HAP-1 (cell line): ENCODE measurements at regions not wholly inside any gene's neighbourhood (a gene's known extent, or its start where the extent isn't known, plus 50 kb on each side); places are given as distances from the start of the nearest gene placed in this dataset.

Source experiments
- DNase-seq, 2 experiments: peaks; one replicate each; pipeline ENCODE4 v3.0.0-alpha.2; 2016 to 2020; ENCODE audit warnings: low spot score in 2 of 2
- H3K27me3 ChIP-seq: fragments of 250-450 bp; sonication (Bioruptor Pico); 2 replicates; pipeline ENCODE4 v1.5.1; 2020; ENCODE audit warnings: low read depth, mild to moderate bottlenecking, moderate library complexity
- H3K36me3 ChIP-seq: fragments of 250-450 bp; sonication (Bioruptor Pico); replicated peaks from 2 replicates; pipeline ENCODE4 v1.5.1; 2020; ENCODE audit warnings: mild to moderate bottlenecking
- H3K4me1 ChIP-seq: fragments of 250-450 bp; sonication (Bioruptor Pico); 2 replicates; pipeline ENCODE4 v1.5.1; 2020; ENCODE audit warnings: mild to moderate bottlenecking
- H3K4me3 ChIP-seq: fragments of 250-450 bp; sonication (Bioruptor Pico); 2 replicates; pipeline ENCODE4 v1.5.1; 2020; ENCODE audit warnings: mild to moderate bottlenecking, moderate library complexity
- H3K9me3 ChIP-seq: fragments of 250-450 bp; sonication (Bioruptor Pico); 2 replicates; pipeline ENCODE4 v1.5.1; 2020; ENCODE audit warnings: mild to moderate bottlenecking, moderate library complexity
- in situ Hi-C: fragments of 300-500 bp; cut with MboI; formaldehyde crosslinking; loops from 3 replicates; pipeline ENCODE4 v1.14.3; 2020; ENCODE audit warnings: low sequenced_read_pairs, inconsistent platforms, mixed read lengths

DNA sequence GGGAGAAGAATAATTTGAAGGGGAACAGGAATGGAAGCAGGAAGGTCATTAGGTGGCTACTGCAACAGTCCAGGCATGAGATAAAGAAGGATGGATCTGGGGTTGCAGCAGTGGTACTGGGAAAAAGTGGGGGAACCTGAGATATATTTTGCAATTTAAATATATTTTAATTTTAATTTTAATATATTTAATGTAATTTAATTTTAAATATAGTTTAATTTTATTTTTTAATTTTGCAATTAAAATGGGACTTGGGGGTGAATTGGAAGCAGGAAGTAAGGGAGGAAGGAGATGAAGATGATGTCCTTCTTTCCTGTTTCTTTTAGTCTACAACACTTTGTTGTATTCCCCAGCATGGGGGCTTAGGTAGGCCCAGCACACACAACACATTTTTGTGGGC is 369.8 kb downstream of the GADD45G start:
- H3K4me1 ChIP-seq = no peaks in the 10 kb centered on the region

DNA sequence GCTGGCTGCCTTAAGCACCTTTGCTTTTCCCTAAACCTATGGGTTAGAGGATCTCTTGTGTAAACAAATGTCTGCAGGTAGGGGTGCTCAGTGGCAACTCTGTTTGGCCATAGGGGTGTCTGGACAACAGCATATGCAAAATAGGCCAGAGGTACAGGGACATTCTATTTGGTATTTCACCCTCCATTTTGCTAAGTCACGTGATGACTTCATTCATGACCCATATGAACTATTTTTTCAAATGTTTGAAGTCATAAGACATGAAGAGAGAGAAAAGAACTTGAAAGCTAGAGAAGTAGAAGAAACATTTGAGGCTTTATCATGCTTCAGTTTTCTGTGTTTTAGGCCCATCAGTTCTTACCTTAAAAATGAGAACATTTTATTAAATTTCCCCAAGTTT is 370.2 kb downstream of the GADD45G start:
- no peaks in the 10 kb centered on the region for H3K9me3 ChIP-seq
- 0 out of 2 replicates have a peak, but pooled peaks cover 4% of the 10 kb centered on the region for H3K27me3 ChIP-seq
- H3K36me3 ChIP-seq = no peaks in the 10 kb centered on the region
- no peaks in the 10 kb centered on the region for H3K4me1 ChIP-seq
- in situ Hi-C loops = no loop called here
- DNase-seq = no peak
- no peak overlapping the region for H3K4me3 ChIP-seq

More for the DNA sequence above, 369.8 kb downstream of the GADD45G start:
- no peaks in the 10 kb centered on the region for H3K9me3 ChIP-seq
- no peak for DNase-seq
- no peak overlapping the region for H3K4me3 ChIP-seq
- no peaks in the 10 kb centered on the region for H3K36me3 ChIP-seq
- 0 out of 2 replicates have a peak, but pooled peaks cover 4% of the 10 kb centered on the region for H3K27me3 ChIP-seq
- in situ Hi-C loops = no loop called here

DNA sequence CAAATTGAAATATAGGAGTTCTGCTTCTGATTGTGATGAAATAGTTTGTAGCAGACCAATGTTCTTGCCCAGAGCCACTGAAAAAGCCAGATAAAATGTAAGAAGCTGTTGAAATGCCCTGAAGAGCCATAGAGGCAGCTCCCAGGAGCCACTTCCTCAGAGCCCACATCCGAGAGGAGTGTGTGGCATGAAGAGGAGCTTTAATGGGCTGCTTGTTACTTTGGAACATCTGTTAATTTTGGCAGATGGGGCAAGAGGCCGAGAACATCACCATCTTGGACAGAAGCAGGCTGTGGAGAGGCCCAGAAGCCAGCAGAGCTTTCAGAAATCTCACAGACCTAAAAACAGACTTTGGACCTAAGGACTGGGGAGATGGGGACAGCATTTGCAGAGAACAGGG is 370.8 kb downstream of the GADD45G start:
- H3K36me3 ChIP-seq = no peaks in the 10 kb centered on the region
- no peaks in the 10 kb centered on the region for H3K4me1 ChIP-seq
- no peak for DNase-seq
- in situ Hi-C loops = no loop called here
- H3K27me3 ChIP-seq = 0 out of 2 replicates have a peak, but pooled peaks cover 4% of the 10 kb centered on the region
- no peak overlapping the region for H3K4me3 ChIP-seq
- H3K9me3 ChIP-seq = no peaks in the 10 kb centered on the region

DNA sequence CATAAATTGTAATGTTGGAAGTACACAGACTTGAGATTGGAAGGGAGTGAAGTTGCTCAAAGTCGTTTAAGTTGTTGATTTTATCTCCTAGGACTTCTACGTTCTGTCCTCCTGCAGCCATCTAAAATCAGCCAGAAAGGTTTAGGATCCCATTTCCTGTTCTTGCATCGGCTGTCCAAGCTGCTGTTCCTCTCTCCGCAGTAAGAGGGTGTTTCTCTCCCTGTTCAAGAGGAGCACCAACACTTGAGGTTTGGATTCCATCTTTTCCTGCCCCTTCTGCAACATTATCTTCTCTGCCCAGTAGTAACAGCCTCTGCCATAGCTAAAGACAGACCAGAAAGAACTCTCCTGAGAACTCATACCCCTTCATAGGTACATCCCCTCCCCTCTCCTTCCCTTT is 373.4 kb downstream of the GADD45G start:
- in situ Hi-C loops = no loop called here
- no peaks in the 10 kb centered on the region for H3K4me1 ChIP-seq
- no peaks in the 10 kb centered on the region for H3K9me3 ChIP-seq
- DNase-seq = no peak
- no peak overlapping the region for H3K4me3 ChIP-seq
- no peaks in the 10 kb centered on the region for H3K36me3 ChIP-seq
- H3K27me3 ChIP-seq = 0 out of 2 replicates have a peak, but pooled peaks cover 4% of the 10 kb centered on the region

DNA sequence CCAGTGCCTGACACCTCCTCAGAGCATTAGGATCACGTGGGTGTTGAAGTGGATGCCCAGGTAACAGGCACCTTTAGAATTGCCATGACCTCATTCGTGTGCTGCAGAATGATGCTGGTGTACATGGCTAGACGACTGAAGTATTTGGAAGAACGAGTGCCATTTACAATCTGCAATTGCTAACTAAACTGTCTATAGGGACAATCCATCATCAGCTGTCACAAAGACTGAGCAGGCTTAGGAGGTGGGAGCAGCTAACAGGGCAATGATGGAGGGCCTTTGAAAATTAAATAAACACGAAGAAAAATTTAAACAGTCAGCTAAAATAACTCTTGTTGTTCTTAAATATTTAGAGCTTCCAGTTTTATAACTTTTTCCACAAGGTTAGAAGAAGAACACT is 375.8 kb downstream of the GADD45G start:
- DNase-seq = no peak
- Histone ChIP-seq H3K4me1 (no peaks in the 10 kb centered on the region), H3K36me3 (no peaks in the 10 kb centered on the region), H3K27me3 (0 out of 2 replicates have a peak, but pooled peaks cover 4% of the 10 kb centered on the region), H3K4me3 (no peak overlapping the region), H3K9me3 (no peaks in the 10 kb centered on the region)
- in situ Hi-C loops = no loop called here

DNA sequence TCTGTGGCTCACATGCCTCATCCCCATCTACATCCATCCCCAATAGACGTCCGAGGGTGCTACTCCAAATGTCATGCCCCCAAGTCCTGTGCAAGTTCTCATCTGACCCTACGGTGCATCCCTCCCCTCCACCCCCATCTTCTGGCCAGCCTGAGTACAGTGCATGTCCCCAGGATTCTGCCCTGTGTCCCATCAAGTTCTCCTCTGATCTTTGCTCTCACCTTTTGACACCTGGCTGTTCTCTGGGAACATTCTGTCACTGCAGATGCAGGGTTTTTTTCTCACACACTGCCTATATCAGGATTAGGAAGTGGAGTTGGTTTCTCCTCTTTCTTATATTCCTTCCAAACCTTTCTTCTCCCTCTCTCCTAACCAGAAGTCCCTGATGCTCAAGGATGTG is 377.2 kb downstream of the GADD45G start:
- H3K9me3 ChIP-seq = no peaks in the 10 kb centered on the region
- H3K36me3 ChIP-seq = no peaks in the 10 kb centered on the region
- in situ Hi-C loops = no loop called here
- no peak overlapping the region for H3K4me3 ChIP-seq
- H3K4me1 ChIP-seq = no peaks in the 10 kb centered on the region
- 0 out of 2 replicates have a peak, but pooled peaks cover 4% of the 10 kb centered on the region for H3K27me3 ChIP-seq
- no peak for DNase-seq

DNA sequence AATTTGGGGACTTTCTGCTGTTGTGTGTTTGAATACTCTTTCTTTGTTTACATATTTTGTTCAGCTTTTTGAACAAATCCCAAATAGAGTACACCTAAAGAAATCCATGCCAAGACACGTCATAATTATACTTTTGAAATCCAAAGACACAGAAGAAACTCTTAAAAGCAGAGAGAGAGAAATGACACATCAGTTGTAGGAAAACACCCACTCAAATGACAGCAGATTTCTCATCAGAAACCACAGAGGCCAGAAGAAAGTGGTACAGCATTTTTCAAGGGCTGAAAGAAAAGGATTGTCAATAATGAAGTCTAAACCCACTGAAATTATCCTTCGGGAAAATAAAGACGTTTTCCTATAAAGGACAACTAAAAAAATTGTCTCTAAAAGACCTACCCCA is 378.6 kb downstream of the GADD45G start:
- H3K27me3 ChIP-seq = no peaks in the 10 kb centered on the region
- in situ Hi-C loops = no loop called here

DNA sequence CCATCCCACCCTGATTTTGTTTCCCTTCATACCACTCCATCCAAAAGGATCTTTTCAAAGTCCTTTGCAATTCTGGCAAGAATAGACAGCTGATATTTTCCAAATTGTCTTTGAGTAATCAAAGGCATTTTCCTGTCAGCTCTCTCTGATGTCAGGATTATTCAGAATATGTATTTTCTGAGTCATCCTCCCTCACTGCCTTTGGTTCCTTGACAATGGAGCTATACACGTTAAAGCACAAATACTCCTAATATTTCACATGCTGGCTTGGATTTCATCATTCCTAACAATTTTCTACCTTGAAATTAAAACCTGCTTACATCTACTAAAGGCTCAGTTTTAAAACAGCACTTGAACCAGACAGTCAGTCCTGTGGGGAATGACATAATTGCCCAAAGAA is 379.4 kb downstream of the GADD45G start:
- no peaks in the 10 kb centered on the region for H3K27me3 ChIP-seq
- H3K4me3 ChIP-seq = no peak overlapping the region
- DNase-seq = no peak
- no peaks in the 10 kb centered on the region for H3K9me3 ChIP-seq
- in situ Hi-C loops = no loop called here
- no peaks in the 10 kb centered on the region for H3K4me1 ChIP-seq
- H3K36me3 ChIP-seq = no peaks in the 10 kb centered on the region

More for the DNA sequence above, 378.6 kb downstream of the GADD45G start:
- Histone ChIP-seq H3K36me3 (no peaks in the 10 kb centered on the region), H3K4me3 (no peak overlapping the region), H3K4me1 (no peaks in the 10 kb centered on the region), H3K9me3 (no peaks in the 10 kb centered on the region)
- no peak for DNase-seq

DNA sequence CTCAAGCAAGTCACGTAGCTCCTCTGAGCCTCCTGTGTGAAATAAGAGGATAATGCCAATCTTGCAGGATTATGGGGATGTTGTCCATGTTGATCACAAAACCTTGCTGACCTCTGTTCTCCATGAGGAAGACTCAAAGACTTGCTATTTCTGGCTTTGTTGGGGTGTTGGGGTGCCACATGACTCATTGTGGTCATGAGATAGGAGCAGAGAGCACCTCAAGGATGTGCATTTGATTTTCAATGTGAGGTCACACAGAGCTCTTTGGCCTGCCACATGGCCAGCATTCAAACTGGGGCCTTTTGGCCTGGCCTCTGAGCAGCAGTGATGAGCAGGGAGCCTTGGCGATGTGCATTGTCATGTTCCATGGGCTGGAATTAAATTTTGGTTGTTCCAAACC is 380.3 kb downstream of the GADD45G start:
- DNase-seq = no peak
- Histone ChIP-seq H3K36me3 (no peaks in the 10 kb centered on the region), H3K27me3 (no peaks in the 10 kb centered on the region), H3K4me1 (no peaks in the 10 kb centered on the region), H3K9me3 (no peaks in the 10 kb centered on the region), H3K4me3 (no peak overlapping the region)
- in situ Hi-C loops = no loop called here

DNA sequence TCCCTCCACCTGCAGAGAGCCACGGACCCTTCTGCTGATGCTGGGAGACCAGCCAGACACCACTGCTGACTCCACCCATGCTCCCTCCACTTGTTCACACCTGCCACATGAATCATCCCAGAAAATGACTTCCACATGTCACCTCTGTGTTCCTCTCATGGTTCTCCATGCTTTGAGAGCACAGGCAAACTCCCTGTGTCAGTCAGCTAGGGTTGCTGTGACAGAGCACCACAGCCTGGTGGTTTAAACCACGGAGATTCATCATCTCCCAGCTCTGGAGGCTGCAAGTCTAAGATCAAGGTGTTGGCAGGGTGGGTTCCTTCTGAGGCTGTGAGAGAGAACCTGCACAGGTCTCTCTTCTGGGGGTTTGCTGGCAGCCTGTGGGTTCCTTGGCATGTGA is 381.4 kb downstream of the GADD45G start:
- H3K4me3 ChIP-seq = no peak overlapping the region
- in situ Hi-C loops = no loop called here
- no peaks in the 10 kb centered on the region for H3K27me3 ChIP-seq
- no peaks in the 10 kb centered on the region for H3K9me3 ChIP-seq
- DNase-seq = no peak
- no peaks in the 10 kb centered on the region for H3K4me1 ChIP-seq
- H3K36me3 ChIP-seq = no peaks in the 10 kb centered on the region

DNA sequence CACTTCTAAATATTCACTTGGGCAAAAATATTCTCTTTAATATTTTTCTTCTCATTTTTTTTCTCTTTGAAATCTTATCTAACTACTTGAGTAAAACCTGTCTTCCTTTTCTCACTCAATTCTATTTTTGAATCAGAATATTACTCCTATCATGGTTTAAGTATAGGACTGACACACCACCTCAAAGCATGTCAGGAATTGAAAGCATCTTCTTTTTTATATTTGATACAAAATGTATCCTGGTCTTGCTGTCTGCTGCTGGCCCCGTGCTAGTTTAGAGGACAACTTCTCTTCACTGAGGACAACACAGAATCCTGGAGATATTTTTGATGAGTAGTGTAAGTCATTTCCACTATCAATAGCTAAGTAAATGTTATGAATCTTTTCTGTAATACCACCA is 383.6 kb downstream of the GADD45G start:
- H3K36me3 ChIP-seq = no peaks in the 10 kb centered on the region
- no peaks in the 10 kb centered on the region for H3K9me3 ChIP-seq
- no peak for DNase-seq
- no peaks in the 10 kb centered on the region for H3K27me3 ChIP-seq
- H3K4me3 ChIP-seq = no peak overlapping the region
- in situ Hi-C loops = no loop called here
- no peaks in the 10 kb centered on the region for H3K4me1 ChIP-seq

DNA sequence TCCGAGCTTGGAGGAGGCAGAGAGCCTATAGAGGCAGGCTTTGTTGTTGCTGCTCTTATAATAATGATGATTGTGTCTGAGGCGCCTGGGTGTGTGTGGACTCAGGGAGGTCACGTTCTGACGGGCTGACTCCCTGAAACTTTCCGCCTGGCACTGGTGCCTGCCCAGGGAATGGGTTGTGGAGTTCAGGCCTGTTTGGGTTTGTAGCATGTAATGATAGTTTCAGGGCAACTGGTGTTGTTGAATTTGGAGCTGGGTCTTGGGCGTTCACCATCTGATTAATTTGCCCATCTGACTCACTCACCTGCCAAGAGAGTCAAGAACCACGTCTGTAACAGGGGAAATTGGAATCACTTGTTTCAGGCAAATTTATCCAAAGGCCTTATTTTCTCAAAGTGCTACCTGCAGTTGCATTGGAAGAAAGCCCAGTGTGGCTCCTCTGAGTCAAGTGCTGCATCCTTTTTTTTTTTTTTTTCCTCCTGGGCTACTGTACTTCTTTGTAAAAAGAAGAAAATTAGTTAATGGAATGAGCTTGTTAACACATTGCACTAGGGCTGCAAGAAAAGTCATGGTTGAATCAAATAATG is 386.5 kb downstream of the GADD45G start:
- no peaks in the 10 kb centered on the region for H3K27me3 ChIP-seq
- no peaks in the 10 kb centered on the region for H3K36me3 ChIP-seq
- no peak for DNase-seq
- in situ Hi-C loops = no loop called here
- H3K4me1 ChIP-seq = no peaks in the 10 kb centered on the region
- H3K4me3 ChIP-seq = no peak overlapping the region
- H3K9me3 ChIP-seq = no peaks in the 10 kb centered on the region

DNA sequence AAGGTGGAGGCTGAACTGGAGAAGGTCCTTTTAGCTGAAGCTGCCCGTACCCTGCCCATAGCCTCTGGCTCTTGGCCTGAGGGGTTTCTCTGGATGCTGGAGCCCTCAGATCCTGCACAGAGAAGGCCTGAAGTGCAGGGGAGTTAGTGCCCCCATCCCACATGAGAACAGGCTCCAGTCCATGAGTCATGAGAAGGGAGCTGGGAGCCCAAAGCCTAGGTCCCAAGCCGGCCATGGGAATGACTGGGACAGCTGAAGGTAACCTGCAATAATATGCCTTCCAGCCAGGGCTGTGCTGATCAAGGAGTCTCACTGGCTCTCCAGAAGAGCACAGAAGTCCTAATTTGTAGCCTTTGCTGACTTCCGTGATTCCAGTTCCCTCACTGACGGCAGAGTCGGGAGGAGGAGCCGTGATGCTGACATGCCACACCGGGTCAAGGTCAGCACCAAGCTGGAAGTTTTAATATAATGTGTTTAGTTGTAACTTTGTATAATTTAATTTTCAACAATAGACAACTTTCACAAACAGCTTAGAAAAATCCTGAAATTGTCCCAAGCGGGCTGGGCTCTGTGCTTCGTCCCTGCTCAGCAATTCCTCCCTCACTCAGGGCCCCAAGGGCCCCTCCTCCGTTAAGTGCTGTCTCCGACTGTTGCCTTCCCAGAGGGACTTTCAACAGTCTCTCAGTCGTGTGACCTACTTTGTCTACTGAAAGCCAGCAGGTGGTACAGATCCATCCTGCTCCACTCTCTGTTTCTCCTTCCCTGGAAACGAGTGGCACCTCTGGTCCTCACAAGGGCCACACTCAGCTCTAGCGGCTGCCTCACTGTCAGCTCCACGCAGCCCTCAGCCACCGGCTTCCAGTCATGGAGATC is 387.8 kb downstream of the GADD45G start:
- no peak for DNase-seq
- Histone ChIP-seq H3K36me3 (no peaks in the 10 kb centered on the region), H3K9me3 (no peaks in the 10 kb centered on the region), H3K4me3 (no peak overlapping the region), H3K4me1 (no peaks in the 10 kb centered on the region), H3K27me3 (no peaks in the 10 kb centered on the region)
- in situ Hi-C loops = no loop called here
